Kidney epithelial cell (primary cell): ENCODE measurements at regions not wholly inside any gene's neighbourhood (a gene's known extent, or its start where the extent isn't known, plus 50 kb on each side); places are given as distances from the start of the nearest gene placed in this dataset.

Source experiments
- DNase-seq: peaks from one replicate; pipeline ENCODE4 v3.0.0-alpha.2; 2010; ENCODE audit warnings: low read depth
- H3K27me3 ChIP-seq: 2 replicates; pipeline ENCODE4 v1.6.0; 2011; ENCODE audit warnings: low read length; ENCODE audit not compliant: control insufficient read depth, insufficient read depth
- H3K36me3 ChIP-seq: 2 replicates; pipeline ENCODE4 v1.5.1; 2011; ENCODE audit warnings: low read length; ENCODE audit not compliant: control insufficient read depth, insufficient read depth
- H3K4me3 ChIP-seq: 2 replicates; pipeline ENCODE4 v1.5.1; 2011; ENCODE audit warnings: low read depth, mild to moderate bottlenecking, control low read depth, low read length
- TF ChIP-seq, protein P1 (sequence below): IDR thresholded peaks from 2 replicates; pipeline ENCODE4 v1.5.1; 2011; ENCODE audit warnings: mild to moderate bottlenecking, moderate library complexity, low read length, control low read depth, inconsistent platforms; ENCODE audit not compliant: insufficient read depth, poor library complexity, severe bottlenecking

DNA sequence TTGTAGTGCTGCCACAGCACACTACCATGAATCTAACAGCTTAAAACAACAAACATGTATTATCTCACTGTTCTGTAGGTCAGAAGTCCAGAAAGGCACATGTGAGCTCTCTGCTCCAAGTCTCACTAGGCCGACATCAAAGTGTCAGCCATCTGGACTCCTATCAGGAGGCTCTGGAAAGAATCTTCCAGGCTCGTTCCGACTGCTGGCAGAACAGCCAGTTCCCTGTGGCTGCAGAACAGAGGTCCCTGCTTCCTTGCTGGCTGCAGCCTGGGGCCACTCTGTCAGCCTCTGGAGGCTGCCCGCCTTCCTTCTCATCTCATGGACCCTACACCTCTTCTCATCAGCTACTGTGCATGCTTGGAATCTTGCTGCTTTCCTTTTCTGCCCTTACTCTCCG is 168.9 kb downstream of the CBLN1 start:
- no peak overlapping the region for H3K4me3 ChIP-seq
- TF ChIP-seq, protein P1, sequence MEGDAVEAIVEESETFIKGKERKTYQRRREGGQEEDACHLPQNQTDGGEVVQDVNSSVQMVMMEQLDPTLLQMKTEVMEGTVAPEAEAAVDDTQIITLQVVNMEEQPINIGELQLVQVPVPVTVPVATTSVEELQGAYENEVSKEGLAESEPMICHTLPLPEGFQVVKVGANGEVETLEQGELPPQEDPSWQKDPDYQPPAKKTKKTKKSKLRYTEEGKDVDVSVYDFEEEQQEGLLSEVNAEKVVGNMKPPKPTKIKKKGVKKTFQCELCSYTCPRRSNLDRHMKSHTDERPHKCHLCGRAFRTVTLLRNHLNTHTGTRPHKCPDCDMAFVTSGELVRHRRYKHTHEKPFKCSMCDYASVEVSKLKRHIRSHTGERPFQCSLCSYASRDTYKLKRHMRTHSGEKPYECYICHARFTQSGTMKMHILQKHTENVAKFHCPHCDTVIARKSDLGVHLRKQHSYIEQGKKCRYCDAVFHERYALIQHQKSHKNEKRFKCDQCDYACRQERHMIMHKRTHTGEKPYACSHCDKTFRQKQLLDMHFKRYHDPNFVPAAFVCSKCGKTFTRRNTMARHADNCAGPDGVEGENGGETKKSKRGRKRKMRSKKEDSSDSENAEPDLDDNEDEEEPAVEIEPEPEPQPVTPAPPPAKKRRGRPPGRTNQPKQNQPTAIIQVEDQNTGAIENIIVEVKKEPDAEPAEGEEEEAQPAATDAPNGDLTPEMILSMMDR: no peak
- no peaks in the 10 kb centered on the region for H3K27me3 ChIP-seq
- no peak for DNase-seq
- no peaks in the 10 kb centered on the region for H3K36me3 ChIP-seq

DNA sequence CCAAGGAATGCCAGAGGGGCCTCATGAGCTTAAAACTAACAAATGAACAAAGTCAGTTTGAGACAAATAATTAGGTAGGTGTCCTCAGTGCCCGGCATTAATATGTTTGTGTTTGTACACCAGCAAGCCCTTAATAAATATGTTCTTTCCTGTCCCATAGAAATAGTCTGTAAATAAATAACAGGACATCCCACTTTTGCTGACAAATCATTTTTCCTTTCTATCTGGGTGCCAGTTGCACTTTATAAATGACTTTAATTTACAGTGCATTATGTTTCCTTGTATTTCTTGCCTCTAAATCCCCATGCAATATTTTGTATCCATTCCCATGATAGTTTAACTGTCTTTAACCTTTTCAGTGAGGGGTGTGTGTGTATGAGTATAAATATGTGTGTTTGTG is 170.3 kb downstream of the CBLN1 start:
- TF ChIP-seq, protein P1: no peak
- no peaks in the 10 kb centered on the region for H3K36me3 ChIP-seq
- H3K4me3 ChIP-seq: no peak overlapping the region
- no peak for DNase-seq
- no peaks in the 10 kb centered on the region for H3K27me3 ChIP-seq

- H3K27me3 ChIP-seq: no peaks in the 10 kb centered on the region
- no peak for DNase-seq
- no peaks in the 10 kb centered on the region for H3K36me3 ChIP-seq
- H3K4me3 ChIP-seq: no peak overlapping the region
- TF ChIP-seq, protein P1: no peak
Observed at GRCh38 chr16:49108611-49109010, 173.0 kb downstream of the CBLN1 start.

DNA sequence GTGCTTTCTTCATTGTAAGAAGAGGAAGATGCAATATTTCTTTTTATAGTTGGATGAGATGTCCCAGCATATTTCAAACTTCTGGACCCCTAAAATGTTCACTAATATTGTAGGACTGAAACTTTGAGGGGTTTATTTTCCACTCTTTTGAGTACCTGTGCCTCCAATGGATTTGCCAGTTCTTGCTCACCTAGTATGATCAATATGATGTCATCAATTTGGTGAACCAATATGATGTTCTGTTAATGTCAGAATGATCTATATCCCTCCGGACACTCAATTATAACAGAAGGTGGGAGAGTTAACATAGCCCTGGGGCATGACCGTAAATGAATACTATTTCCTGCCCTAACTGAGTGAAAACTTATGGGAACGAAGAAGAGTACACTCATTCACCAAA is 178.3 kb downstream of the CBLN1 start:
- Histone ChIP-seq H3K27me3 (no peaks in the 10 kb centered on the region), H3K4me3 (no peak overlapping the region), H3K36me3 (no peaks in the 10 kb centered on the region)
- TF ChIP-seq, protein P1: no peak
- no peak for DNase-seq

DNA sequence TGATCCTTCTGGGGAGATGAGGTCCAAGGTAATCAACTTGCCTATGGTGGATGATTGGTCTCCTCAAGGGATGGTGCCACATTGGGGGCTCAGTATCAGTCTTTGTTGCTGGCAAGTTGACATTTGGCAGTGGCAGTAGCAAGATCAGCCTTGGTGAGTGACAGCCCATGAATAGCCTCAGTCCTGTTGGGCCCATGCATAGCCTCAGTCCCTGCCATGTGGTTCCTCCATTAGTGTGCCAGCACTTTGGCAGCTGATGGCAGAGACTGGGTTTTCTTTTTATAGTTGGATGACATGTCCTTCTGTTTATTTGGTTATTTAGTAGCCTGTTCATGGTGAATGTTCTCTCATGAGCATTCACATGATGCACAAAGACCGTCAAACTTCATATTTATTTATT is 179.6 kb downstream of the CBLN1 start:
- TF ChIP-seq, protein P1: no peak
- no peak for DNase-seq
- no peaks in the 10 kb centered on the region for H3K27me3 ChIP-seq
- H3K4me3 ChIP-seq: no peak overlapping the region
- H3K36me3 ChIP-seq: no peaks in the 10 kb centered on the region

DNA sequence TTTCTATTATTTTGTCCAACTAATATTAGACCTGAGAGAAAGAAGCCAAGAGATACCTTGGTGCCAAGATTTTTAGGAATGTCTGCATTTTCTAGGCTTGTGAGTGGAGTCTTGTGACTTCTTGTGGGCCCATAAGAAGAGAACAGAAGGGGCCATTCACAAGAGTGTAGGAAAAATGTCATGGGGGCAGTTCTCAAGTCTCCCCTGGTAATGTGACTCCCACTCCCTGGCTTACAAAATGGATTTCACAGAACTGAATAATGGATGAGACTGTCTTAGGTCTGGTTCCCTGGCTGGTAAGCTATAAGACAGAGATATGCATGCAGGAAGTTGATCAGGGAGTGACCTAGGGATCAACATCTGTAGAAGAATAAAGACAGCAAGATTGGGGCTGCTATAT is 181.3 kb downstream of the CBLN1 start:
- Histone ChIP-seq H3K27me3 (no peaks in the 10 kb centered on the region), H3K36me3 (no peaks in the 10 kb centered on the region), H3K4me3 (no peak overlapping the region)
- TF ChIP-seq, protein P1: no peak
- DNase-seq: no peak
